ENCODE measurements at regions not wholly inside any gene's neighbourhood (a gene's known extent, or its start where the extent isn't known, plus 50 kb on each side); places are given as distances from the start of the nearest gene placed in this dataset.
A peak's percentile ranks its signal among the peaks of the same experiment; 100 is the strongest.

GRCh38 chr2:160921386-160921964, 238.8 kb upstream of the TANK start:
- no peak for DNase-seq

DNA sequence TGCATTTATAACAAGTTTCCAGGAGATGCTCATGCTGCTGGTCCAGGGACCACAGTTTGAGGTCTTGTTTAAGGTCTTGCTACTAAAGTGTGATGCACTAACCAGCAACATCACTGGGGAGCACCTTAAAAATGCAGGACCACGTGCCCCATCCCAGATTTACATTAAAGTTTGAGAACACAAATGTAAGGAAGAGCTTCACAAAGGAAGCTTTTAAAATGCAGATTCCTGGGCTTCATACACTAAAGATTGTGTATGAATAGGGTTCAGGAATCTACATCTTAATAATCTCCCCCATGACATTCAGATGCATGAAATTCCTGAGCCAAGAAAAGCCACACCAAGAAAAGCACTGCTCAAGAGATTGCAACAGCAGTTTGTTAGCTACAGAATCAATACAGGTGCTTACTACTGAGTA, 235.3 kb upstream of the TANK start:
- DNase-seq: no peak

GRCh38 chr2:160925956-160926355, 234.3 kb upstream of the TANK start:
- no peak for DNase-seq

DNA sequence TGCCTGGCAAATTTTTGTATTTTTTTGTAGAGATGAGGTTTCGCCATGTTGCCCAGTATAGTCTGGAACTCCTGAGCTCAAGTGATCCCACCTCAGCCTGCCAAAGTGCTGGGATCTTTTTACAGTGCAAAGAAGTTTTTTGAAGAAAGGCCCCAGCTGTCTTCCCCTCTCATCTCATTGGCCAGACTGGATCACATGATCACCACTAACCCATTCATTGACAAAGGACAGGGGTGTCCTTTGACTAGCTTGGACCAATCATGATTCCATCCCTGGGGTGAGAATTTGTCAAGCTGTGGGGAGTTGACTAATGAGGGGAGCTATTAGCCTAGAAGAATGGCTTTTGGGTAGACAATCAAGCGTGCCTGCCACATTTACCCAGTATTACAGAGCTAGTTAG, 232.9 kb upstream of the TANK start:
- DNase-seq: no peak

GRCh38 chr2:160928854-160929301, 231.3 kb upstream of the TANK start:
- no peak for DNase-seq

DNA sequence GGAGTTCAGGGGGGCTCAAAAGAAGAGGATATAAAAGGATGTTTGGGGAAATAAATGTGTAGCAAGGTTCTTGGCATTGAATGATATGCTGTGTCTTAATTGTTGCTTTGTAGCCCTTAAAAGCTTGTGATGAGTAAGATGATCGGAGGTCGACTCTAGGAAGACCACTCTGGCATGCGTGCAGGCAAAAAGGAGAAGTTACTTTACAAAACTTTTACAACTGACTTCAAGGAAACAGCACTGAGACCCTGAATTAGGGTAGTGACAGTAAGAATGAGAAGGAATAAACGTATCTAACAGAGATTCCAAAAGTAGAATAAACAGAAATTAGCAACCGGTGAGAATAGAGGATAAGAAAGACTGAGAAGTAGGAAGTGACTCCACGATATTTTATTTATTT, 228.7 kb upstream of the TANK start:
- DNase-seq: no peak

- no peak for DNase-seq
Observed at GRCh38 chr2:160932960-160933359, 227.3 kb upstream of the TANK start.

GRCh38 chr2:160934263-160934662, 226.0 kb upstream of the TANK start:
- DNase-seq: no peak

DNA sequence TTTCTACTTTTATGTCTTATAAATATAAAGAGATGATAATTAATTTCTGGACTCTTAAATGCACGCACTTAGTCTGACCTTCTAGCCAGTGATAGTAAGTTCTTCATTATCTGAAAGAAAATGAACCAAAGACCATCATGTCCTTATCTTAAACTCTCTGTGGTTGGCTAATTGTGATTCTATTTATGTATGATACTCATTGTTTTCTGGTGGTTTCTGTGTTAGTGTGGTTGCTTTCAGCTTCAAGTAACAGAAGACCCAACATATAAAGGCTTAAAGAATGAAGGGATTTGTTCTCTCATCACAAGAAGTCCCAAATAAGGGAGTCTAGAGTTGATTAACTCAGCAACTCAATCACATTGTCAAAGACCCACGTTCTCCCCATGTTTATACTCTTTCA, 225.2 kb upstream of the TANK start:
- DNase-seq: no peak

- DNase-seq: no peak
Observed at GRCh38 chr2:160936044-160936806, 224.0 kb upstream of the TANK start.

DNA sequence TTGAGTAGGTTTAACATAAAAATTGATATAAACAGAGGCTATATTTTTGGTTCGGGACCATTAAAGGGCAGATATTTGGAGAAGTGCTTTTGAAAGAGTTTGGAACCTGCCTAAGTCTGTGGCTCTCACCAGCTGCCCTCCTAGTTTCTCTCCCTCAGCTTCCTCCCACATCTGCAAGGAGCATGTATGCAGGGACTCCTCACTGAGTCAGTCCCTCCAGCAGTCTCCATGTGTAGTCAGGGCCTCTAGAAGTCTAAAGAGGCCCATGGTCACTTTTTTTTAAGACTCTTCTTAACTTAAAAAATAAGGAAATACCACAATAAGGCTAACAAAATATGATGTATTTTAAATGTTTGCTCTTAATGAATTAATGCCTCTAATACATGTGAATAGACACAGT, 220.0 kb upstream of the TANK start:
- DNase-seq: no peak

- DNase-seq: no peak
Observed at GRCh38 chr2:160940699-160941098, 219.5 kb upstream of the TANK start.

GRCh38 chr2:160941290-160941846, 218.9 kb upstream of the TANK start:
- DNase-seq: no peak

- DNase-seq: no peak
Observed at GRCh38 chr2:160942476-160943142, 217.6 kb upstream of the TANK start.

GRCh38 chr2:160943414-160943813, 216.8 kb upstream of the TANK start:
- no peak for DNase-seq

- DNase-seq: no peak
Observed at GRCh38 chr2:160952464-160953254, 207.6 kb upstream of the TANK start.

DNA sequence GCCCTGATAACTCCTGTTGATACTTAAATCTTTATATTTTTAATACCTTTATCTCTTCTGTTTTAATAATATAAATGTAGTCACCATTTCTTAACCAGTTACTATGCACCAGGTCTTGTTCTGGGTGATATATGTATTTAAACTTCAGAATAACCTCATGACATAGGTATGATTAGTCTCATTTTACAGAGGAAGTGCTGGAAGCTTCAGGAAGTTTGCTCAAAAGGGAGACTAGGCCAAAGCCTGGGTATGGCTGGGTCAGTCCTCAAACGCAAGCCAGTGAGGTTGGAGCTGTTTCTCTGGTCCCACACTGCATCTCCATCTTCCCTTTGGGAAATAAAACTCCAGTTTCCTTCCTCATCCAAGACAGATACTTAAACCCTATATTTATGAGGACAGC, 204.7 kb upstream of the TANK start:
- DNase-seq: no peak

- no peak for DNase-seq
Observed at GRCh38 chr2:160956243-160956802, 203.9 kb upstream of the TANK start.

- DNase-seq: no peak
Observed at GRCh38 chr2:160963957-160964356, 196.3 kb upstream of the TANK start.

DNA sequence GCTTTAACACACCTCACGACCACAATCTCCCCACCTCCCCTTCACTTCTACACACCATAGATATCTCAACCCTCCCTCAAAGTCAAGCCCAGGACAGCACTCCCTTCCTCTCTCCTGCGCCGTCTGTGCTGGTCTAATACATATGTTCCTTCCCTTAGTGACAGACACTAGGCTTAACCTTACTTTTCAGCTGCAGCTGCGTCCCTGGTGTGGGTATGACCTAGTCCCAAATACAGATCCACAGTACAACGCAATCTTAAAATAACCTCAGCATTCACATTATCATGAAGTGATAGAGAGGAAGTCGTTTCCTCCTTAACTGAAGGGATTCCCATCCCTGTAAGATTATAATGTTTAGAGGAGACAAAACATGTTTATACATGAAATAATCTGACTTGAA, 192.7 kb upstream of the TANK start:
- no peak for DNase-seq

- DNase-seq: no peak
Observed at GRCh38 chr2:160968183-160968582, 192.0 kb upstream of the TANK start.

DNA sequence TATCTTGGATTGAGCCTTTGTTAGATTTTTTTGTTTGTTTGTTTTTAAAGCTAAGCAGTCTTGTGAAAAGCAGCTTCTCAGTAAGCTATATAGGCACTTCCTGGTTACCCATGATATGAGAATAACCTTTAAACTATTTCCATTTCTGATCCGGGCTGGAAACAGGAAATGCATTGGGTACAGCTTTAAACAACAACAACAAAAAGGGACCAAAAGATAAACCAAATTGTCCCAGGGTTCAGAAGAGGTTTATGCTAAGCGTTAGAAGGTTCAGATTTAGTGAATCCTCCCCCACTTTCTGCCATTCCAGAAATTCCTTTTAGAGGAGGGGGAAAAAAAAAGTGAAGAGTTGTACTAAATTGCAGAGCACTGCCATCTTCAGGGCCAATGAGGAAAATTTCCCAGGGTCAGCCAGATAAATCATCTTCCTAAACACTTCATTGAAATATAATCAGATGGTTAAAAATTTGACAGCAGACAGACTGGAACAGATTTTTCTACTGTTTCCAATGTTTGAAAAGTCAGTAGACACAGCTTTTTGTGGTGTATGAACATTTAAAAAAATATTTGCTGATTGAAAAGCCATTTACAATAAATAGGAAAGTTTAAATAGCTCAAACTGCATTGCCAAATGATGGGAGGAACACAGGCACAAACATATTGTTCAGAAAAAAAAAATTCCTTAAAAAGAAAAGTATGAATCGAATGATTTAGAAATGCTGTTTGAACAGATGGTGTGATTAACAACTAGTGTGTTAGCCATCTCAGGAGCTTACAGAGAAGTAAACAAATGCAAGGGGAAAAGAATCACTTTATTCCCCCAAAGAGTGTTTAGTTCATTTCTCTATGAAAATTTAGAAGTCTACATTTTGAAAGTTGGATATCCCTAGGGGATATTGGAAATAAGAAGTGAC, 189.9 kb upstream of the TANK start:
- DNase-seq: peak; percentile 27

Data from NCI-H1048 (cell line).